Medulla oblongata (tissue), 1 donor: ENCODE measurements at regions not wholly inside any gene's neighbourhood (a gene's known extent, or its start where the extent isn't known, plus 50 kb on each side); places are given as distances from the start of the nearest gene placed in this dataset.

Experiments used
- DNase-seq: peaks from one replicate; pipeline ENCODE4 v3.0.0-alpha.2; 2015; ENCODE audit errors: extremely low spot score

- DNase-seq = no peak
Measured at GRCh38 chr13:106351251-106351650, 184.2 kb downstream of the EFNB2 start.

- DNase-seq = no peak
Measured at GRCh38 chr13:106350208-106350607, 185.3 kb downstream of the EFNB2 start.

GRCh38 chr13:106349080-106349931, 186.2 kb downstream of the EFNB2 start:
- DNase-seq = no peak

- DNase-seq = no peak
Measured at GRCh38 chr13:106348075-106348840, 187.2 kb downstream of the EFNB2 start.

DNA sequence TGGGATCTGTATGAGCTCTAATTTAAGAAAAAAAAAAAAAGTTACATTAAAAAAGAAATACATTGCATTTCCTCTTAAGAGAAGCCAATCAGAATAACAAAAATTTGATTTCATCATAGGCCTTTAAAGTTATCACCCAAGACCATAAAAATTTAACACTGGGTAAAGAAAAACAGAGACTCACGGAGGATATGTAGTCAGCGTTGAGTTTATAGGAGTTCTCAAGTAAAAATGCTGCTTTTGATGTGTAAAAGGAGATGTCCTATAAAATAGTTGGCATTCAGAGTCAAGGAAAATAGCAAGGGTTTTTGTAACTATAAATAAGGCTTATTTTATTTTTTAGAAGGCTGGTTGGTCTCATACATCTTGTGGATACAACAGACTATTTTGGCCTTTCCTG, 191.1 kb downstream of the EFNB2 start:
- no peak for DNase-seq

DNA sequence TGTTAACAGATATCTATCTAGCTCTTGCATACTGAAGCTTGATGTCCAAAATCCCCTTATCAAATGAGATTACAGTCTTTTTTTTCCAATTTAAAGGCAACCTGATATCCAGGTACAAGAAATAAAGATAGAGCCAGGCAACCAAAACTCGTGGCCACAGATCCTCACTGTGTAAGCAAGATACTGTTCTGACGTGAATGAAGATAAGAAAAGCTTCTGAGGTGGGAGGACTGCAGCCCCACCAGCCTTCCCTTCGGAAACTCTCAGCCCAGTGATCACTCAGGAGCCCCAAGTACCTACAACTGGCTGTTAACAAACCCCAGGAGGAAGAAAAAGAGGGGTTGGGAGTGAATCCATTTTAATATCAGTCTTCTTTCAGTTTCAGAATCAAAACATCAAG, 191.6 kb downstream of the EFNB2 start:
- no peak for DNase-seq

GRCh38 chr13:106340249-106340648, 195.2 kb downstream of the EFNB2 start:
- no peak for DNase-seq

DNA sequence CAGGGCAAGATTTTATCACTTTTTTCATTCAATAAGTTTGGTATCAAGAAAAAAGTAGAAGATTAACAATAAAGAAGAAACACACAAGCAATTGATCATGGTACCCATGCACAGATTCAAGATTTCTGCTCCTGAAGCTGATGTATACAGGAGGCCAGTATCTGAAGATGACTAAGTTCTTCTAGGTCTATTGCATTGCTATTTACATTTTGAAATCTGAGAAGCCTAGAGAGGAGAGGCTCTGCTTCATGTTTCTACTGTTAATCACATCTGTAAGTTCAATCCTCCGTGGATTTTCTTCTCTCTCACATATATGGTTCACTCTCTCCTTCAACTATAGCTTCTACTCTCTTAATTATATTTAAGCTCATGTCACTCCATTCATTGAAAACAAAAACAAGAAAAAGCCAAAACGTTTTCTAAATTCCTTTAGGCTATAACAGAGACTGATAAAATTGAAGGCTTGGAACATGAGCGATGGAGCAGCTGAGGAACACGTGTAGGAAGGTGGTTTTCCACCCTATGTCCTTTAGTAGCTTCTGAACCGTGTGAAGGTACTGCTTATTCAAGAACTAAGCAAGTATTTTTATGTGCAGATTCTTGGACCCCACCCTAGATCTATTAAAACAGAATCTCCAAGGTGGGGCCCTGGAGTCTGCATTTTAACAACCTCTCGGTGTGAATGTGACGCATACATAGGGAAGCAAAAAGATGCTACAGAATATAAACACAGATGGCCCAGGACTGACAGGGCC, 198.2 kb downstream of the EFNB2 start:
- no peak for DNase-seq

GRCh38 chr13:106336668-106337067, 198.8 kb downstream of the EFNB2 start:
- no peak for DNase-seq

DNA sequence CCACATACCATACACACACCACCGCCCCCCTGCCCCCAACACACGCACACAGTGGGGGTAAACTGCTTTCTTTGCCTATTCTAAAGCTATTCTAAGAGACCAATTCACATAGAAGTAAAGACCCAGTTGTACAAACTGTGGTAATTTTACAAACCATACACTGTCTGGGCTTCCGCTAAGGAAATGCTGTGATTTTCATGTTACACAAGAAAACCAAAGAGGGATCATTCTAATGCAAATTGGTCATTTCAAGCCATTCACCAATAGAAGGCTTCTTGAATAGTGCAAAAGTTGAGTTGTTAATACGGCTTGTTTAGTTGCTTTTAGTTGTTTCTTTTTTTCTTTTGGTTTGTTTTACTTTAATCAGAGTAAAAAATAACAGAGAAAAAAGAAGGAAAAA, 202.8 kb downstream of the EFNB2 start:
- no peak for DNase-seq

DNA sequence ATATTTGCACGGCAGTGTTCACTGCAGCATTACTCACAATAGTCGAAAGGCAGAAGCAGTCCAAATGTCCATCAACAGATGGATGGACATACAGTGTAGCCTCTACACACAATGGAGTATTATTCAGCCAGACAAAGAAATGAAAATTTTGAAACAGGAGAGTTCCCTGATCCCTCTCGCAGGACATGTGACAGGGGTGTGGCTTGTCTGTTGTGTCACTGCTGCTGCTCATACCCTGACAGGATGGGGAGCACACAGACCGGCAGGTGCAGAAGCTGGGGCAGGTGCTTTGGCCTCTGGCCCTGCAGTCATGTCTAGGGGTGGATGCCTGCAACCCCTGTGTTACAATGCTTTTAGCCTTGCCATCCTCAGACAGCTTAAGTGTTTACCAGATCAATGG, 204.3 kb downstream of the EFNB2 start:
- no peak for DNase-seq

DNA sequence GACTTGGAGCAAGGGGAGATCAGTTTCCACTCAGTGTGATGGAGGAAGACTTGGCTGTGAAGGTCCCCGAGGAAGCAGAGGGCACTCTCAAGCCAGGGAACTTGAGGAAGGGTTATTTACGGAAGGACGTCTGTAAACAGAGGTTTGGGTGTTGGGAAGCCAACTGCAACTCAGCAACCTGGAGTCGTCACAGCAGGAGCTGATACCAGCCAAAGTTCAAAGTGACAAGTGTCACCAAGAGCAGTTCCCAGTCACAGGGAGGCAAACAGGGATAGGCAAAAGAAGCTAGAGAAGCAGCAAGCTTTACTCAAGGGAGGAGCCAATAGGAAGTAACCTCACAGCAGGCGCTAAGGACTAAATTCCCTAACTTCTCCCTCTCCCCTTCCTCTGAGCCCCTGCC, 205.5 kb downstream of the EFNB2 start:
- no peak for DNase-seq

DNA sequence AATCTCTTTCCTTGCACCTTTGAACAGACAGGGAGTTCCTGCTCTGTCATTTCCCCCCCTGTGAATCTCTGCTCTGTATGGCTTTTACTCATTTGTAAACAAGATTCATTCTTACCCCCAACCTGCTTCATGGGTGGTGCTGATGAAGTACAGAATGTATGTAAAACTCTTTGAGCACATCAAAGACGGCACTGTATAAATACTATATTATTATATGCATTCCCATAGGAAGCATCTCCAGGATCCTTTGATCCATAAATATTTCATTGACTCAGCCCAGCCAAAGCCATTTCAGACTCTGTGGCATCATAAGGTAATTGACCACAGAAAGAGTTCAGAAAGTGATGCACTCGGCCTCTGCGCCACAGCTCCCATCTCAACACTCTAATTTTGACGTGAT, 208.7 kb downstream of the EFNB2 start:
- no peak for DNase-seq

DNA sequence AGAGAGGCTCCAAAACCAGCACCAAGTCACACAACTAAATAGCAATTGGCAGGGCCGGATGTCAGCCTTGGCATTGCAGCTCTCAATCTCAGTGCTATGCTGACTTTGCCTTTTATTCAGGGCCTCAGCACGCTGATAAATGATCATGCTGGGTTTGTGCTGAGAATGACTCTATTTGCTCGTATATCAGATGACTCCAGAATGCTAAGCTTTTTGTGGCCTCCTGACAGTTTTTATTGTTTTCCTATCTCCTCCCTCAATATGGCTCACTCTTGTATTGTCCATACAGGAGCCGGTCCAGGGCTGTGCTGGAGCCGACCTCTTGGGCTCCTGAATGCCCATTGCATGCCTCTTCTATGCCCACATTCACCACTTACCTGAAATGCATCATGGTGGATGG, 211.0 kb downstream of the EFNB2 start:
- no peak for DNase-seq

- DNase-seq = no peak
Measured at GRCh38 chr13:106322628-106323027, 212.8 kb downstream of the EFNB2 start.

DNA sequence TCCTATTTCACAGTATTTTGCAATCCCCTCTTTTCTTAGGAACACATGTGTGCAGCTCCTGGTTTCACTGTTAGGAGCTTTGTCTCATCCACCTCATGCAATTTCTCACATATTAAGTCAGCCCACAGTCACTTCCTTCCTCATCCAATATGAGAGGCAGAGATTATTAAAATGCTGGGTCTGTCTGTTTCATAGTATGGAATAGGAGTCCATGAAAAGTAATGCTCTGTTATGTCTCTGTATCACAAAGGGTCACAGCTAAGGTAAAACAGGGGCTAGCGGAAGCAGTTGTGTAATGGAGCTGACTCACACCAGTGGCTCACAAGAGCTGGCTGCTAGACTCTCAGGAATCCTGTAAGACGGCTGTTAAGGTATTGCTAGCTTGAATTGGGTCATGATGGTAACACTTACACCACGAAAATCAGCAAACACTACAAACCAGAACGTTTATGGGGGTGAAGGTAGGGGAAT, 216.5 kb downstream of the EFNB2 start:
- no peak for DNase-seq

GRCh38 chr13:106314417-106314816, 221.0 kb downstream of the EFNB2 start:
- DNase-seq = no peak

DNA sequence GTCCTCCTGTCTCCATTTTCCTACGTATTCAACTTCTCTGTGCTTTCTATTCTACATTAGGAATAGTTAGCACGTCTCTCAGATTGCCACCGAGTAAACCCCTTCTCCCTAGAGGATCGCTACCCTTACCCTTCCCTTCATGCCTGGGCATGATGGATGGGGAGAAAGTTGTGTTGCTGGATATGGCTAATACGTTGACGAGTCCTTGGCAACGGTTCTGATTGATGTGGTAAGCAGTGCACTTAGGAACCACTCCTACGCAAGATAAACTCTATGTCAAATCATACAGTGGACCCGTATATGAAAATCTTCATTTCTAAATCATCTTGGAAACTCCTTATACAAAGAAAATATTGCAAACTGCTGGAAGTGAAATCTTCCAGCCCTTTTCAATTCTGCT, 224.5 kb downstream of the EFNB2 start:
- DNase-seq = no peak

DNA sequence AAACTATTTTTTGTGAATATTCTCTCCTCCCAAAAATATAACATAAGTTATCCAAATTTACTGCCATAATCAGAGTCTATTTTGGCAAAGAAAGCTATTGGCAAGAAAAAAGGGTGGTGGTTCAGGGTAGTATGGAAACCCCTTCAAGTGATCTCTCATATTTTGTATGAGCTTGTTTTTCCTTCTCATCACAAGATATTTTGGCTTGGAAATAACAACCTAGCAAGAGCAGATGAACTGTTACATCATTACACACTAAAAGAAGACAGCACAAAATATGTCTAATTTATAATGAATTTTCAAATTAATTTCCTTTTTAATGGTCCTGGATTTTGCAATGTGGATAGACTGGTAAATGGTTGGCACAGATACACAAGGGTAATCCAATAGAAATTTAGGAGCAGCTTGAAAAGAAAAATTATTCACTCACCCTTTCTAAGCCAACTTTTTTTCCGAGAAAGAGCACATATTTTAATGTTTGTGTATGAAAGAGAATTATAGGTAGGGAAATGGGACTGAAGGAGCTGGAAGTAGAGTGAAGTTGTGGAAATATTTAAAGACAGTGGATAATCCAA, 225.1 kb downstream of the EFNB2 start:
- DNase-seq = no peak

- no peak for DNase-seq
Measured at GRCh38 chr13:106306748-106307277, 228.6 kb downstream of the EFNB2 start.

GRCh38 chr13:106302843-106303242, 232.6 kb downstream of the EFNB2 start:
- no peak for DNase-seq

- no peak for DNase-seq
Measured at GRCh38 chr13:106302011-106302410, 233.5 kb downstream of the EFNB2 start.
